H1 (cell line): ENCODE measurements at regions not wholly inside any gene's neighbourhood (a gene's known extent, or its start where the extent isn't known, plus 50 kb on each side); places are given as distances from the start of the nearest gene placed in this dataset.

Experiments
- CBX8 ChIP-seq: fragments of 300-800, 300-1000 bp; sonication (generic); IDR thresholded peaks from 2 replicates; pipeline ENCODE4 v1.7.1; 2016; ENCODE audit warnings: low read depth, low read length, borderline replicate concordance
- EGR1 ChIP-seq: IDR thresholded peaks from 2 replicates; pipeline ENCODE4 v1.6.1; 2011; ENCODE audit warnings: low read depth, low read length, borderline replicate concordance
- EP300 ChIP-seq, 2 experiments: IDR thresholded peaks; 1 replicate in 1 of 2; 2 replicates in 1 of 2; pipeline ENCODE4 v1.6.1; 2011 to 2012; ENCODE audit warnings: low read depth in 2 of 2, low read length in 2 of 2, mild to moderate bottlenecking in 2 of 2, borderline replicate concordance in 1 of 2, inconsistent platforms in 1 of 2, moderate library complexity in 1 of 2
- SP2 ChIP-seq: IDR thresholded peaks from 2 replicates; pipeline ENCODE4 v1.6.1; 2012; ENCODE audit warnings: mild to moderate bottlenecking, low read length, inconsistent platforms

DNA sequence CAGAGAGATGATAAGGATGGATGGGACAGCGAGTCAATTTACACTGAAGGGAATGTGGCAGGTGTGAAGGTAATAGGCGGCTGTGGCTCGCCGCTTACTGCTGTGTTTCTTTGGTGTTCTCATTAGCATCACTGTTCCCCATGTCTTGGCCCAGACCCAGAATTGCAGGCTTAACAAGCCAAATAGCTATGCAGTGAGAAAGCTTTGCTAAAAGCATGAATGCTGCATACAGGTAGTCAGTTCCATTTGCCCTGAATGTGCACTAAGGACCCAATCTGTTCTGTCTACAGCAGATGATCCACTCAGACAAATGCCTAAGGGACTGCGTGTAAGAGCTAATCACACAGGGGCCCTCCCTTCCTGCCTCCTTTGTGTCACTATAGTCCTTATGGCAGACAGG, 262.6 kb downstream of the DCDC2C start (continued):
- TF ChIP-seq SP2, result no peak
- no peak for TF ChIP-seq CBX8
- no peak for TF ChIP-seq EP300 (IDR thresholded peaks at IDR 0.05; ENCODE audit: borderline replicate concordance in 1 of 2, low read depth in 2 of 2, low read length in 2 of 2)
- TF ChIP-seq EGR1, result no peak
